Stimulated activated CD4-positive, alpha-beta T cell treated with anti-CD3 and anti-CD28 coated beads, TNF-alpha, amount 100 ng/mL, for 48 hours (primary cell): ENCODE measurements at regions not wholly inside any gene's neighbourhood (a gene's known extent, or its start where the extent isn't known, plus 50 kb on each side); places are given as distances from the start of the nearest gene placed in this dataset.
"Not testable (repeated sequence)": the region's sequence is repeated elsewhere in the genome, so short reads cannot be mapped to it uniquely, and the experiment has no call there.

Source experiments
- DNase-seq, 3 donors: peaks; one replicate each; pipeline ENCODE4 v3.0.0-alpha.2; 2020; ENCODE audit warnings: low read depth in 3 of 3

GRCh38 chr4:77220828-77221613 is 64.0 kb downstream of the CCNG2 start:
- DNase-seq = no peak

GRCh38 chr4:77225022-77225421 is 68.0 kb downstream of the CCNG2 start:
- no peak for DNase-seq

- no peak for DNase-seq
Observed at GRCh38 chr4:77226939-77227705, 70.1 kb downstream of the CCNG2 start.

GRCh38 chr4:77229433-77229832 is 72.4 kb downstream of the CCNG2 start:
- no peak for DNase-seq

- no peak for DNase-seq
Observed at GRCh38 chr4:77232653-77233052, 75.6 kb downstream of the CCNG2 start.

GRCh38 chr4:77235289-77235854 is 78.4 kb downstream of the CCNG2 start:
- DNase-seq = no peak

- no peak for DNase-seq
Observed at GRCh38 chr4:77236806-77237205, 79.8 kb downstream of the CCNG2 start.

- DNase-seq = peak; percentile 39 to 59 (median 41)
Observed at GRCh38 chr4:77240469-77241066, 83.6 kb downstream of the CCNG2 start.

- DNase-seq = no peak
Observed at GRCh38 chr4:77248805-77249204, 91.8 kb downstream of the CCNG2 start.

GRCh38 chr4:77251751-77252150 is 94.7 kb downstream of the CCNG2 start:
- no peak for DNase-seq

GRCh38 chr4:77263247-77263646 is 106.2 kb downstream of the CCNG2 start:
- no peak for DNase-seq

- DNase-seq = not testable (repeated sequence)
Observed at GRCh38 chr4:77263976-77264375, 107.0 kb downstream of the CCNG2 start.

- DNase-seq = no peak
Observed at GRCh38 chr4:77264826-77265225, 107.8 kb downstream of the CCNG2 start.

GRCh38 chr4:77268108-77268507 is 111.1 kb downstream of the CCNG2 start:
- DNase-seq = no peak

GRCh38 chr4:77269505-77269904 is 112.5 kb downstream of the CCNG2 start:
- DNase-seq = no peak

- DNase-seq = no peak
Observed at GRCh38 chr4:77273412-77273811, 116.4 kb downstream of the CCNG2 start.

- DNase-seq = not testable (repeated sequence)
Observed at GRCh38 chr4:77279114-77279513, 122.1 kb downstream of the CCNG2 start.

GRCh38 chr4:77282305-77282704 is 125.3 kb downstream of the CCNG2 start:
- DNase-seq = no peak

- no peak for DNase-seq
Observed at GRCh38 chr4:77284036-77284435, 127.0 kb downstream of the CCNG2 start.

GRCh38 chr4:77286906-77287305 is 129.9 kb downstream of the CCNG2 start:
- no peak for DNase-seq

GRCh38 chr4:77293426-77293825 is 136.4 kb downstream of the CCNG2 start:
- DNase-seq = no peak

- DNase-seq = not testable (repeated sequence)
Observed at GRCh38 chr4:77300996-77301395, 144.0 kb downstream of the CCNG2 start.
